CD4-positive, alpha-beta T cell treated with Interleukin-10 for 1 hour (primary cell): ENCODE measurements at regions not wholly inside any gene's neighbourhood (a gene's known extent, or its start where the extent isn't known, plus 50 kb on each side); places are given as distances from the start of the nearest gene placed in this dataset.
"Not testable (repeated sequence)": the region's sequence is repeated elsewhere in the genome, so short reads cannot be mapped to it uniquely, and the experiment has no call there.

Experiments used
- DNase-seq: peaks from one replicate; pipeline ENCODE4 v3.0.0-alpha.2; 2020

DNA sequence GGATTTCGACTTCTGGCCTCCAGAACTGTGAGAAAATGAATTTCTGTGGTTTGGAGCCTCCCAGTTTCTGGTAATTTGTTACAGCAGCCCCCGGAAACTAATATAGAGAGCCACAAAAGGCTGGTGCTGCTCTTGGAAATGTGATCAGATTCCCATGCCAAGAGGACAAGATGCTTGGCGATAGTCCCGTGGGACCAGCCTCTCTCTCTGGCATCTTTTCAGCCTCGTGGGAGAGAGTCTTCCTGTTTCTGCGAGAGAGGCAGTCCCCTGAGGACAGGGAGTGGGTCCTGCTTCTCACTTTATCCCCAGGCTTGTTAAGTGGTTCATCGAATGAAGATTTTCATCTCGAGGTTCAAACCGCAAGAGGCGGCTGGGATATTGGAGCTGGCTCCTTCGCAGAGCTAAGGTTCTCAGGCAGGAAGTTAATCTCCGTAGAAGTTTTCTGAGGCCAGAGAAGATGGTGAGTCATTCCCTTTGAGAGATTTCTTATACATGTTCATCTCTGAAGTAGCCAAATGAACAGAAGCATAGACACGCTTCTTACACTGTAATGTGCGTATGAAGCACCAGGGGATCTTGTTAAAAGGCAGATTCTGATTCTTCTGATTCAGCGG lies 211.6 kb upstream of the SDK2 start:
- DNase-seq, result no peak

DNA sequence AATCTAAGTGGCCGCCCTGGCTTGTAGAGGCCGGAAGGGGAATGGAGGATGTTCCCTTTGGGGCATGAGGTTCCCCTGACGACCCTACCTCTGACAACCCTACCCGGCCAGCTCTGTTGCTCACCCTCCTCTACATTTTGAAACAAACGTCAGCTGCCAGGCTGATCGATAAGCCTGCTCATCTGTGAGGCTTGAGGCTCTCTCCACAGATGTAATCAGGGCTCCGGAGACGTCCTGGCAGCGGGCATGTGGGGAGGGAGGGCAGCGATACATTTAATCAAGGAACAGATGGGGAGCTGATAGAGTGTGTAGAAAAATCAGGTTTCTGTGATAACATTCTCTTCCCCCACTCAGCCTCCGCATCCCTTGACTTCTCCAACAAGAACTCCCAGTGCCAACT lies 212.3 kb upstream of the SDK2 start:
- DNase-seq, result no peak

DNA sequence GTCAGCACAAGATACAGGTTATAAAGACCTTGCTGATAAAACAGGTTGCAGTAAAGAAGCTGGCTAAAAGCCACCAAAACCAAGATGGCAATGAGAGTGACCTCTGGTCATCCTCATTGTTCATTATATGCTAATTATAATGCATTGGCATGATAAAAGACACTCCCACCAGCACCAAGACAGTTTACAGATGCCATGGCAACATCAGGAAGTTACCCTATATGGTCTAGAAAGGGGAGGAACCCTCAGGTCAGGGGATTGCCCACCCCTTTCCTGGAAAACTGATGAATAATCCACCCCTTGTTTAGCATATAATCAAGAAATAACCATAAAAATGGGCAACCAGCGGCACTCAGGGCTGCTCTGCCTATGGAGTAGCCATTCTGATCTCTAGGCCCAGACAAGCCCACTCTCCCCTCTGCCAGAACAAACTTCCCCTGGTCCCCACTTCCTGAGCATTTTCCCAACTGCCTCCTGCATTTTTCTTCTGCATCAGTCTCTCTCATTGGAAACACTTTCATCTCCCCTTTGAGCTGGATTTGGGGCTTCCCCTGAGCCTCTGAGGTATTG lies 215.3 kb upstream of the SDK2 start:
- DNase-seq, result not testable (repeated sequence)

DNA sequence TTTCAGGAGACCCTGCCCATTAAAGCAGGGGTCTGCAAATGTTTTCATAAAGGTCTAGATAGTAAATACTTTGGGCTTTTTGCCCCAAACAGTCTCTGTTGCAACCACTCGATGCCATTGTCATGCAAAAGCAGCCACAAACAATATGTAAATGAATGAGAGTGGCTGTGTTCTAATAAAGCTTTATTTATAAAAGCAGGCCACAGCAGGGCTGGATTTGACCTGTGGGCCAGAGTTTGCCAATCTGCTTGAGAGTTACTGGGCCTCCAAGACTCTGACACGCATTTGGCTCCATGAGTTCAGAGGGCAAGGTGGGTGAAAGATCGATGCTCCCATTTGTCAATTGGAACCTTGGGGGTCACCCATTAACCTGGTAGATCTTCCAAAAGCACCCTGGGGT lies 217.3 kb upstream of the SDK2 start:
- no peak for DNase-seq

DNA sequence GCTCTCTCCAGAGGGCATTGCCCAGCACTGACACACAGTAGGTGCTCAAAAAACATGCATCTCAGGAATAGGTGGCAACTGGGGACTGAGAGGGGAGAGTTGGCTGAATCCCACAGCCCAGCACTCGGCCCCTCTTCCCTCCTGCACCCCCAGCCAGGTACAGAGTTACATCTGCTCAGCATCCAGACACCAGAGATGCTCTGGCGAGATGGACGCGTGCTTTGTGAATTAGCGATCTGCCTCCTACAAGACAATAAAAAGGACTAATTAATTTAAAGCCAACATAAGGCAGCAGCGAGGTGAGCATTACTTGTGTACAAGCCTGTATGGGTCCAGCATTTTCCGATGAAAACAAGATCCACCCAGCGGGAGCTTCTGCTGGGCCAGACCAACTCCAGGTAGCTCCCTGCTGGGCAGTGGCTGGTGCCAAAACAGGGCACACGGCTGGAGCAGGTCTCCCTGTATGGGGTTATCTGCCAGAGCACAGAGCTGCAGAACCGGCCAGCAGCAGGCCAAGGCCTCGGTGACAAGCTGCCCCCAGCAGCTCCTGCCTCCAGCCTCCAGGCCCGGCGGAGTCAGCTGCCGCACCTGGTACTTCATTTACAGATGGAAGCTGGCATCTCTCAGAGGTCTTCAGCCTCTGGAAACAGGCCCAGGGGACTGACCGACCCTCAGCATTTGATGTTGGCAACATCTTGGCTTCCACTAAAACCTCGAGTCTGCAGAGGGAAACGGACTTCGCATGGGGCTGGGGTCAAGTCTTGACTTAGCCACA lies 219.7 kb upstream of the SDK2 start:
- no peak for DNase-seq

DNA sequence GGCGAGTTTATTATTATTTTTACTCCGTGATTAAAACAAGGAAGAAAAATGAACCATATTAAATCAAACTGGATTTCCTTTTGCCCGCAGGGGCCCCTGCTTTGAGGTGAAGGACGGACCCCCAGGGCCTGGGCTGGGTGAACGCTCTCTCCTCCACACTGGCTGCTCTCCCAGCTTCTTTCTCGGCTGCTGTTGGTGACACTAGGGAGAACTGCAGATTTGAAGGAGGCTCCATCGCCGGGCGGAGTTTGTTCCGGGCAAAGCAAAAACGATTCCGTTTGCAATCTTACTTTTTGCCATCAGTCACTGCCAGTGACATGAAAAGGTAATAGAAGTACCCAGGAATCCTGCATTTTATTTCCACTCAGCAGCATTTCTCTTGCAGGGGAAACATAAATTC lies 221.6 kb upstream of the SDK2 start:
- no peak for DNase-seq

DNA sequence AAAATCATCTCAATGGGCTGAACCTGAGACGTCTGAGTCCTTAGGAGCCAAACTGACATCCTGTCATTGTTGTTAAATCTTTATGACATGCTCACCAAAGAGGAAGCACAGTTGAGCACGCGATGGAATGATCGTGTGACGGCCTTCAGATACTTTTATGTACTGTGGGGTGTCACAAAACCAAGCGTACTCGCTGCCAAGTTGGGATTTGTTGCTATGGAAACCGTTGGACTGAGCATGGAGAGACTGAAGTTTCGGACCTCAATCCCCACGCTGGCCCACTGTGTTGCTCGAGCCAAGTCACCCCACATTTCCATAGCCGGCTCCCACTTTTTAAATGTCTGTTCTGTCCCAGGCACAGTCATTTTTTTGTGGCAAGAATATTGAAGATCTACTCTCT lies 222.8 kb upstream of the SDK2 start:
- no peak for DNase-seq

DNA sequence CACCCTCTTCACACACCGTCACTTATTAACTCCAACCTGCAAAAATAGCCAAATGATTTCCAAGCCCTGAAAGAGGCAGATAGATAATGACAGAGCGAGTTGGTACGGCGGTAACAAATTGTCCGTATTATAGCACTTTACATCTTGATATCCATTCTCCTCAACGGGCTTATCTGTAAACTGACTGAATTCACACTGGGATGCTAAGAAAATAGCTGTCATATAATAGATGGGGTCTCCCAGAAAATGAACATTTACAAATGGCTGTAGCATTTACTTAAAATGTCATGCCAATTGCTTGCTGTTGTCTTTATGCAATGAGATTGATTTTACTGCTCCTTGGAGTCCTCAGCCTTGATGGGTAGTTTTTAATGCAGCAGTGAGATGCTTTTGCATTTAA lies 225.8 kb upstream of the SDK2 start:
- DNase-seq, result no peak

DNA sequence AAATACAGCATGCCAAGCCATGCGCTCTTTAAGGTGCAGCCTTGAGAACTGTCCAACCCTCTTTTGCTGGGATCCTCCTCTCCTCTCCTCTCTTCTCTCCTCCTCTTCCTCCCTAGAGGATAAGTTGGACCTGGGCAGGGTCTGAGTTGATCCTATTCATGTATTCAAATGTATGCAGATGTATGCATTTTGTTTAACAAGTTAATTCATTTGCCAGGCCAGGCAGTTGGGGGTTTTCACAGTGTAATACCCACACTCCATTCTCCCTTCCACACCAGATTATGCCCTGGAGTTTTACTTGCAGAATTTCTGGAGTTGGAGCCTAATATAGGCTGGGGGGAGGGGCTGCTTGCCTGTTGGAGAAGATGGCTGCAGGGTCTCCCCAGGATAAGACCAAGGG lies 226.2 kb upstream of the SDK2 start:
- DNase-seq, result no peak

DNA sequence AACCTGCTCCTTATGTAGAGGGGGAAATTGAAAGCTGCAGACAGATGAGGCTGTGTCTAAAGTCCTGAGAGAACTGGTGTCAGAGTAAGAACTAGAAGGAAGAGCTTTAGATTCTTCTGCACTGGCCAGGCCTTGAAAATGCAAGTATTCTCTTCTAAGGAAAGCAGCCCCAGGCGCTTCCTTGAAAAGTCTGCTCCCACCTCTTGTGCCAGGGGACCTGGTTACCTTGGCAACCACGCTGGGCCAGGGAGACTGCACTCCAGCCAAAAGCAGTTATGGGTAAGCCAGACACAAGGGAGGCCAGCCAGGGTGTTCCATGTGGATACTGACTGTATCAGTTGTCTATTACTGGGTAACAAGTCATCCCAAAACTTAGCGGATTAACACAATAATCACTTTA lies 228.6 kb upstream of the SDK2 start:
- no peak for DNase-seq

DNA sequence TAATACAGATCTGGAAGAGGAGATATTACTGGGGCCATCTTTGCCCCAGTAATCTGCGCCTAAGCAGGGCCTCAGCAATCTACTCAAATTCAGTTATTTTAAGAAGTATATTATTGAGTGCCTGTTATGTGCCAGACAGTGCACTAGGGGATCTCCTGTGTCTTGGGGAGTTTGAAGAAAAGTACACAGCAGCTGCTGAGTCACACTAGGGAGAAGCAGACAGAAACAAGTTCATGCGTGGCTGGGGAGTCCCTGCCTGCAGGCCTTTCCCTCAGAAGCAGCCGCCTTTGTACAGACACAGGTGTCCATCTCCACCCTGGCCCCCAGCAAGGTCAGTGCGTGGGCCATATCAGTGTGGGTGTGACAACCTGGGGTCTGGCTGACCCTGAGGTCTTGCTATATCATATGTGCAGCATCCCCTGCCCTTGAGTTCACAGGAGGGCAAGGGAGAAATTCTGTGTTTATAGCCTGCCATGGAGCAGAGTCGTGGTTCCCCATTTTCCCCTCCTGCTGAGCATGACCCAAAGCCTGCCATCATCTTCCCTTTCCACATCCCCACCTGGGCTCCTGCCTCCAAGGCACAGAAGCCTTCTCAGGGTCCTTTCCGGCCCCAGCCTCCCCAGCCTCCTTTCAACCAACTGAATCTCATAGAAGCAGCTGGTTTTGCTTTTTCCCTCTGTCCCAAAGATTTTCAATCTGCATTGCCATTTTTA lies 229.9 kb upstream of the SDK2 start:
- no peak for DNase-seq

DNA sequence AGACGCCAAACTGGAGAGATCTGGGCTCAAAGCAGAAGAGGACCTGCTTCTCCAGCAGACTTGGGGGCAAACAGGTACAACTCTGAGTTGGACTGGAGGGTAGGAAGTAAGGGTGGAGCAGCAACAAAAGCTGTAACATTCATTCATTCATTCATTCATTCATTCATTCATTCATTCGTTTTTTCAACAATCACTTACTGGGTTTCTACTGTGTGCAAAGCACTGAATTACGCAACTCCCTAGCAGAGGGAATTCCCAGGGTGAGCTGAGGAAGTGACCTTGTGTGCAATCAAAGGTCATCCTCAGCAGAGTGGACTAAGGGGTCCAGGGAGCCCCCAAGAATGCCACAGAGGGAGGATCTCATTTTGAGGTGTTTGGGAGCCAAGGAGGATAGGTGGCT lies 231.1 kb upstream of the SDK2 start:
- no peak for DNase-seq

DNA sequence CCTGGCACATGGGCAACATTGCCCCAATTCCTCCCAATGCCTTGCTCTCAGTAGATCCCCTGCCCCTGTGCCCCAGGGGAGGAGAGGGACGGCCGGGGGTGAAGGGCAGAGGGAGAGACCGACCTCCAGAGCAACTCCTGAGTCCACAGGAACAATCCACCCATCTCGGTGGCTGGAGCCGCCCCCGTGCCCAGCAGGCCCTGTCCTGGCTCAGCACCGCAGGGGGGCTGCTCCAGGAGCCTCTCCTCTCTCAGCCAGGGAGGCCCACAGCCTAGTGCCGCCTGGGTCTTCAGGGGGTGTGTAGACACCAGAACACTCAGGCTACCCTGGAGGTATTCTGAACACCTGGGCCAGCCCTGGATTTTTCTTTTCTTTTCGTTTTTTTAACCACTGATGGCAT lies 233.7 kb upstream of the SDK2 start:
- DNase-seq, result no peak

DNA sequence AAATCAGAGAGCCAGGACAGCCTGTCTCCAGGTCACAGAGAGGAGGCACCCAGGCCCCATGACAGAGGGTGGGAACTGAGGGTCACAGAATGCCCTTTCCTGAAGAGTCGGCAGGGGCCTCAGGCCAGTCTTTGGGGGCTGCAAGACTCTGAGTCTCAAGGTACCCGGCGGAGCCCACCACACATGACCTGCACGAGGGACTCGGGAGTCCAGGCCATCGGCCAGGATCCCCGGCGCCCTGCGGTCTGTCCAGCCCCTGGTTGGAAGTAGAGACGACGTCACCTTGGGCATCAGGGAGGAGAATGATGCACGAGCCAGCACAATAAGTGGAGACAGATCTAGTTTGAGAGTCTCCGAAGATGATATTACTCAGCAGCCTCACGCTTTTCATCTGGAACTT lies 234.7 kb upstream of the SDK2 start:
- DNase-seq, result no peak

DNA sequence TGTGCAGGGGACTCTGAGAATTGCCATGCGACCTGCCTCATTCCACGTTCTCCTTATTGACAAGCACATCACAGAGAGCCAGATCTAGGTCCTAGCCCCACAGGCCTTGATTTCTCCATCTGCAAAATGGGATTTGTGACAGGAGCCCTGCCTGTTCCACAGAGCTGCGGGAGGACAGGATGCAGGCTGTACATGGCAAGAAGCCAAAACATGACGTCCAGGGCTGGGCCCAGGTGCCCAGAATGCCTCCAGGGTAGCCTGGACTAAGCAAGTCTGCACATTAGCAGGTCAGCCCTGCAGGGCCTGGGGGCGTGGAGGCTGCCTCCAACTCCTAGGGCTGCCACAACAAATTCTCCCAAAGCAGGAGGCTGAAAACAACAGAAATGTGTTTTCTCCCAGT lies 235.7 kb upstream of the SDK2 start:
- DNase-seq, result no peak

DNA sequence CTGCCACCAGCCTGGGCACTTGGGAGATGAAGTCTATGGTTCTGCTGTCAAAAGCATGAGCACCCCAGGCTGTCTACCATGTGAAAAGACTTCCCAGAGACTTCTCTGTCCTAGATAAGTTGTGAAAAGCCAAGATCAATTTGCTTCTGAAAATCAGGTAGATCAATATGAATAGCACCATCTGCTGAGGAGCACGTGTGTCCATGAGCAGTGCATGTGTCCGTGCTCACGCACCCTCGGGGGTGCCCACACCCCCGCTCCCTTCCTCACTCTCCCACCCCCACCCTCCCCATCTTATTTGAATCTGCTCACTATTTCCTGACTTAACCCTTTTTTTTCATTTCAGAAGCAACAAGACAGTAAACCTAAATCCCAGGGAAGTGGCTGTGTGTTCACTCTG lies 238.3 kb upstream of the SDK2 start:
- DNase-seq, result no peak

DNA sequence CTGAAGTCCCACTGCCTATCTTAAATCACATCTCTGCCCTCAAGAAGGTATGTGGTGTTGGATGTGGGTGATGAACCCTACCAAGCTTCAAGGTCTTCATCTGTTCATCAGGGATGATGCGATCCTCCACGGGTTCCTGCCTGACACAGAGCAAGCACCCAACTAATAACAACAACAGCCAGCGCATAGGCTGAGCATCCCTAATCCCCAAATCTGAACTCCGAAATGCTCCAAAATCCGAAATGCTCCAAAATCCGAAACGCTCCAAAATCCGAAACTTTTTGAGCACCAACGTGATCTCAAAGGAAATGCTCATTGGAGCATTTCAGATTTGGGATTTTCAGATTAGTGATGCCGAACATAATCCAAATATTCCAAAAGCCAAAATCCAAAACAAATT lies 238.9 kb upstream of the SDK2 start:
- no peak for DNase-seq

DNA sequence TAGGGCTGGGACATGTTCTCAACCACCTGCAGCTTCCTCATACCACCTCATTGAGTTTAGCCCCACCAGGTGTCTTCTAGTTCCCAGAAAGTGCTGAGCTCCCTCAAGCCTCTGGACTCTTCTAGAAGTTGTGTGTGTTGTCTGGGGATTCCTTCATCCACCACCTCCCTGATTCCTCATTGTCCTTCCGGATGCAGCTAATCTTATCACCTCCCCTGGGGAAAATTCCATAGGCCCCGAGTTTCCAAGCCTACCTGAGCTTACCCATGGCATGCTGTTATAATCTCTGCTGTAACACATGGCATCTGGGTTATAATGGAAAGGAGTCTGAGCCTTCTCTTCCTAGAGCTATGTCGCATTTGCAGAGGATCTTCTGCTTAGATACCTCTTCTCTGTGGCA lies 243.5 kb upstream of the SDK2 start:
- no peak for DNase-seq

DNA sequence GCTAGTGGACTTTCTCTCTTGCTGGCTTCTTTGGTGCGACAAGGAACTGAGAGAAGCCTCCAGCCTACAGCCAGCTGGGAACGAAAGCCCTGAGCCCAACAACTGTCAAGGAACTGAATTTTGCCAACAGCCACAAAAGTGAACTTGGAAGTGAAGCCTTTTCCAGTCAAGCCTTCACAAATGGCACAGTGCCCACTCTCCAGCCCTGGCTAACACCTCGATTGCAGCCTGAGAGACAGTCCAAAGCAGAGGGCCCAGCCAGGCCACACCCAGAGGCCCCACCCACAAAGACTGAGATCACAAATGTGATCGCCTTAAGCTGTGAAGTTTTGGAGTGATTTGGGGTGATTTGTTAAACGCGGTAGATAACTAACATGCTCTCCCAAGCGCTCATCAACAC lies 244.6 kb upstream of the SDK2 start:
- DNase-seq, result no peak

DNA sequence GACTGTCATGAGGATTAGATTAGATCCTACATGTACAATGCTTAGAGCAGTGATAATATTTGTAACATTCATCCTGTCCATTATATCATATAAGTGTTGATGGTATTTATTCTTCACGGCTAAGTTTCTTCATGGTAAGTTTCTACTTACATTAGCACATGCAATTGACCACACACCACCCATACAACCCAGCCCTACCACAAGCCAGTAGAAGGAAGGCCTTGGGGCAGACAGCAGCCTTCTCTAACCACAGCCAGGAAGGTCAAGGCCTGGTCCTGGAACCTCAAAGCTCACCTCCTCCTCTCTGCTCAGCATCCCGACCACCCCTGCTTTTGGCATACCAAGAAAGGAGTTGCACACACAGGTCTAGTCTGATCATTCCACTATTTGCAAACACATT lies 245.2 kb upstream of the SDK2 start:
- DNase-seq, result no peak

DNA sequence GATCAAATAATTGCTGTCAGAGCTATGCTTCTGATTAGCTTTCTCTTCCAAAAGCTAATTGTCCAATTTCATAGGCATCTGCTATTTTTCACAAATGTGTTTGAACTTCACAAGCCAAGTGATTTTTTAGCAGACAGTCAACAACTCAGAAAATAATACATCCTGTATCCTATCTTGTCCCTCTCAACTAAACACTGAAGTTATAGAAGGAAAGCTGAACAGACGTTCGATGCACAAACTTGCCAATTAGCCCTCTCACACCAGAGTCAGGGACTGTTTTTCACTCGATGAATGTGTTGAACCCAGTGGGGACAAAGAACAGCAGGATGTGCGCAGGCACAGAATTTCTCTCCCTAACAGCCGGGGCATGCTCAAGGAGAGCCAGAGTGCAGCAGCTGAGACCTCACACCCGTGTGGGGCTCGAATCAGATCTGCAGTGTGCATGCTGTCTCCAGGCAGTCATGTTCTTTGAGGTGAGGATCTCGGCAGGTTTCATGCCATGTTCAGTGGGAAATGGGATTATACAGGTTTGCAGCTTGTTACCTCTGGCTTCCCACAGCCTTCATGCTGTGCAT lies 246.7 kb upstream of the SDK2 start:
- no peak for DNase-seq

DNA sequence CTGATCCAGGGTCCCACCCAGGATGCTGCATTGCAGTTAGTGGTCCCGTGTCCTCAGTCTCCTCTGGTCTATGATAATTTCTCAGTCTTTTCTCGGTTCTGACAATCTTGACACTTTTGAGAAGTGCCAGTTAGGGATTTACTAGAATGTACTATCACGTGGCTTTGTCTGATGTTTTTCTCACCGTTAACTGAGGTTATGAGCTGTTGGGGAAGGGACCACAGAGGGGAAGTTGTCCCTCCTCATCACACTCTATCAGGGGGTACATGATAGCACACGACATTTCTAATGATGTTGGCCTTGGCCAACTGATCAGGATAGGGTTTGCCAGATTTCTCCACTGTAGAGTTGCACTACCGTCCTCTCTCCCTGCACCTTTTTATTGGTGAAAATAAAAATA lies 250.9 kb upstream of the SDK2 start:
- no peak for DNase-seq

DNA sequence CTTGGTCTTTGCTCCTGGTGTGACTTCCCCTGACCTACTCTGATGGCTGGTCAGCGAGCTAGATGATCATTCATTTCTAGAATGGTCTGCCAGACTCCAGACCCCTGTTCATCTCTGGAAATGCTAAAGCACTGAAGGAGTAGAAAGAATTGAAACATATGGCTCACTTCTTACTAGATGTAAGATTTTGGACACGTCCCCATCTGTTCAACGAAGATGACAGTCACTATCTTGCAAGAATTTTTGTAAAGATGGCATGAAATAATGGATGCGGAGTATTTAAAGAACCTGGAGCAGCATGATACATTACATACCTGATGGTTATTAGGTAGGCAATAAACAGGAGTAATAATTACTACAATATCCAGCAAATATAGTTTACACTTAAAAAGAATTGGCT lies 252.7 kb upstream of the SDK2 start:
- DNase-seq, result no peak

DNA sequence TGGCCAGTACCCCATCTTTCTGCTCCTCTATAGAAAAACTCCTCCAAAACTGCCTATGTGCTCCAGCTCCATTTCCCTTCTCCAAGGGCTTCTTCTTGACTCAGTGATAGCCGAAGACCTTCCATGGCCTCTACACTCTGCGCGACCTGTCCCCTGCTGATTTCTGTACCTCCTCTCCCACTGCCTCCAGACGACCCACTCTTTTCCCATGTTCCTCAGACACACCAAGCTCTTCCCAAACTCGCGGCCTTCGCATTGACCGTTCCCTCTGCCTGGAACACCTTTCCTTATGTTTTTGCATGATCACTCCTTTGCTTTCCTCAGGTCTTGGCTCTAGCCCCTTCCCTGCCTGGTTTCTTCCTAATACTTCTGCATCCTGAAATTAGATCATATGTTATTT lies 255.6 kb upstream of the SDK2 start:
- no peak for DNase-seq
